ENCODE measurements at regions not wholly inside any gene's neighbourhood (a gene's known extent, or its start where the extent isn't known, plus 50 kb on each side); places are given as distances from the start of the nearest gene placed in this dataset.

DNA sequence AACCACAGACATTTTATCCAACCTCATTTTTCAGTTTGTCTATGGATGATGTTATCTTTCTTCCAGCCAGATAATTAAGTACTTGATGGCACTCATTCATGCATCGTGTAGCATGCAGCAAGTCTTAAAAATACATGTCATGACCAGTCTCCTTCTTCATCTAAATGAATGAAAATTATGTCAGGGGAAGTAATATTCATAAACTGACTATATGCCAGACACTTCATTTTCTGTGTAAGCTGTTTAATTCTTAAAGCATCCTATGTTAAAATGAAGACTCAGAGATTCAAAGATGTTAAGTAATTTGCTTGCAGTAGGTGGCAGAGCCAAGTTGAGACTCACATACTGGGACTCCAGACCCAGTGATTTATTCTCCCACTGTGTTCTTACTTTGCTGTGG lies 181.7 kb upstream of the CD180 start:
- TF ChIP-seq, protein P1, sequence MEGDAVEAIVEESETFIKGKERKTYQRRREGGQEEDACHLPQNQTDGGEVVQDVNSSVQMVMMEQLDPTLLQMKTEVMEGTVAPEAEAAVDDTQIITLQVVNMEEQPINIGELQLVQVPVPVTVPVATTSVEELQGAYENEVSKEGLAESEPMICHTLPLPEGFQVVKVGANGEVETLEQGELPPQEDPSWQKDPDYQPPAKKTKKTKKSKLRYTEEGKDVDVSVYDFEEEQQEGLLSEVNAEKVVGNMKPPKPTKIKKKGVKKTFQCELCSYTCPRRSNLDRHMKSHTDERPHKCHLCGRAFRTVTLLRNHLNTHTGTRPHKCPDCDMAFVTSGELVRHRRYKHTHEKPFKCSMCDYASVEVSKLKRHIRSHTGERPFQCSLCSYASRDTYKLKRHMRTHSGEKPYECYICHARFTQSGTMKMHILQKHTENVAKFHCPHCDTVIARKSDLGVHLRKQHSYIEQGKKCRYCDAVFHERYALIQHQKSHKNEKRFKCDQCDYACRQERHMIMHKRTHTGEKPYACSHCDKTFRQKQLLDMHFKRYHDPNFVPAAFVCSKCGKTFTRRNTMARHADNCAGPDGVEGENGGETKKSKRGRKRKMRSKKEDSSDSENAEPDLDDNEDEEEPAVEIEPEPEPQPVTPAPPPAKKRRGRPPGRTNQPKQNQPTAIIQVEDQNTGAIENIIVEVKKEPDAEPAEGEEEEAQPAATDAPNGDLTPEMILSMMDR (IDR thresholded peaks at IDR 0.05; ENCODE audit: insufficient read depth, low read depth, low read length): no peak
- TF ChIP-seq EZH2 (IDR thresholded peaks at IDR 0.05; ENCODE audit: insufficient read depth, low read length): no peak

Data from astrocyte (in vitro differentiated cells and primary cell).